Hepatocyte (in vitro differentiated cells): ENCODE measurements at regions not wholly inside any gene's neighbourhood (a gene's known extent, or its start where the extent isn't known, plus 50 kb on each side); places are given as distances from the start of the nearest gene placed in this dataset.
"Not testable (repeated sequence)": the region's sequence is repeated elsewhere in the genome, so short reads cannot be mapped to it uniquely, and the experiment has no call there.

Source experiments
- DNase-seq: peaks from one replicate; pipeline ENCODE4 v3.0.0-alpha.2; 2016; ENCODE audit warnings: low spot score
- H2AFZ ChIP-seq: fragments of 200-600 bp; sonication (generic); 2 replicates; pipeline ENCODE4 v1.6.0; 2016; ENCODE audit warnings: antibody characterized with exemption, mild to moderate bottlenecking
- H3K27ac ChIP-seq: fragments of 200-600 bp; sonication (generic); 2 replicates; pipeline ENCODE4 v1.5.1; 2016; ENCODE audit warnings: mild to moderate bottlenecking
- H3K27me3 ChIP-seq: fragments of 200-600 bp; sonication (generic); 2 replicates; pipeline ENCODE4 v1.6.1; 2016
- H3K36me3 ChIP-seq: fragments of 200-600 bp; sonication (generic); replicated peaks from 2 replicates; pipeline ENCODE4 v1.5.1; 2016; ENCODE audit warnings: low read depth; ENCODE audit not compliant: insufficient read depth
- H3K4me1 ChIP-seq: fragments of 200-600 bp; sonication (generic); 2 replicates; pipeline ENCODE4 v1.5.1; 2016; ENCODE audit warnings: mild to moderate bottlenecking, moderate library complexity; ENCODE audit not compliant: insufficient read depth
- H3K4me2 ChIP-seq: fragments of 200-600 bp; sonication (generic); 2 replicates; pipeline ENCODE4 v1.6.0; 2016
- H3K4me3 ChIP-seq: fragments of 200-600 bp; sonication (generic); 2 replicates; pipeline ENCODE4 v1.5.1; 2016; ENCODE audit warnings: mild to moderate bottlenecking
- H3K79me2 ChIP-seq: fragments of 200-600 bp; sonication (generic); 2 replicates; pipeline ENCODE4 v1.6.0; 2017; ENCODE audit warnings: mild to moderate bottlenecking
- H3K9me2 ChIP-seq: fragments of 200-600 bp; sonication (generic); replicated peaks from 2 replicates; pipeline ENCODE4 v1.6.0; 2017; ENCODE audit warnings: mild to moderate bottlenecking; ENCODE audit not compliant: insufficient read depth
- H3K9me3 ChIP-seq: fragments of 200-600 bp; sonication (generic); 2 replicates; pipeline ENCODE4 v1.5.1; 2016; ENCODE audit warnings: low read depth, mild to moderate bottlenecking
- H4K20me1 ChIP-seq: fragments of 200-600 bp; sonication (generic); 2 replicates; pipeline ENCODE4 v1.6.0; 2016; ENCODE audit warnings: mild to moderate bottlenecking; ENCODE audit not compliant: insufficient read depth, poor library complexity, severe bottlenecking
- EZH2 ChIP-seq: fragments of 200-600 bp; sonication (generic); IDR thresholded peaks from 2 replicates; pipeline ENCODE4 v1.6.1; 2016; ENCODE audit warnings: antibody characterized with exemption, mild to moderate bottlenecking, borderline replicate concordance
- EZH2phosphoT487 ChIP-seq: fragments of 200-600 bp; sonication (generic); IDR thresholded peaks from one replicate; pipeline ENCODE4 v1.6.1; 2018; ENCODE audit warnings: antibody characterized with exemption, mild to moderate bottlenecking, low read depth, moderate library complexity; ENCODE audit not compliant: unreplicated experiment, severe bottlenecking
- WGBS: methylation state at CpG from one replicate; pipeline ENCODE4 v1.1.6; 2016; ENCODE audit warnings: low lambda C conversion rate; ENCODE audit errors: missing lambda C conversion rate; 5-methylcytosine and 5-hydroxymethylcytosine counted together
- TF ChIP-seq, protein P1 (sequence below): fragments of 200-600 bp; sonication (generic); IDR thresholded peaks from 2 replicates; pipeline ENCODE4 v1.5.1; 2016; ENCODE audit warnings: antibody characterized with exemption, mild to moderate bottlenecking; ENCODE audit not compliant: poor library complexity

- Histone ChIP-seq H3K4me2 (no peak overlapping the region), H3K27me3 (no peaks in the 10 kb centered on the region), H3K79me2 (no peaks in the 10 kb centered on the region), H3K4me1 (no peaks in the 10 kb centered on the region), H4K20me1 (no peaks in the 10 kb centered on the region), H3K27ac (no peak overlapping the region), H2AFZ (no peak overlapping the region), H3K36me3 (no peaks in the 10 kb centered on the region), H3K4me3 (no peak overlapping the region), H3K9me2 (no peaks in the 10 kb centered on the region), H3K9me3 (no peaks in the 10 kb centered on the region)
- DNase-seq: no peak
- WGBS: 72% methylated on average over 1 of the region's 1 CpG
- TF ChIP-seq EZH2 (no peak), EZH2phosphoT487 (no peak)
- TF ChIP-seq, protein P1, sequence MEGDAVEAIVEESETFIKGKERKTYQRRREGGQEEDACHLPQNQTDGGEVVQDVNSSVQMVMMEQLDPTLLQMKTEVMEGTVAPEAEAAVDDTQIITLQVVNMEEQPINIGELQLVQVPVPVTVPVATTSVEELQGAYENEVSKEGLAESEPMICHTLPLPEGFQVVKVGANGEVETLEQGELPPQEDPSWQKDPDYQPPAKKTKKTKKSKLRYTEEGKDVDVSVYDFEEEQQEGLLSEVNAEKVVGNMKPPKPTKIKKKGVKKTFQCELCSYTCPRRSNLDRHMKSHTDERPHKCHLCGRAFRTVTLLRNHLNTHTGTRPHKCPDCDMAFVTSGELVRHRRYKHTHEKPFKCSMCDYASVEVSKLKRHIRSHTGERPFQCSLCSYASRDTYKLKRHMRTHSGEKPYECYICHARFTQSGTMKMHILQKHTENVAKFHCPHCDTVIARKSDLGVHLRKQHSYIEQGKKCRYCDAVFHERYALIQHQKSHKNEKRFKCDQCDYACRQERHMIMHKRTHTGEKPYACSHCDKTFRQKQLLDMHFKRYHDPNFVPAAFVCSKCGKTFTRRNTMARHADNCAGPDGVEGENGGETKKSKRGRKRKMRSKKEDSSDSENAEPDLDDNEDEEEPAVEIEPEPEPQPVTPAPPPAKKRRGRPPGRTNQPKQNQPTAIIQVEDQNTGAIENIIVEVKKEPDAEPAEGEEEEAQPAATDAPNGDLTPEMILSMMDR: no peak
Measured at GRCh38 chr2:186425576-186425975, 60.5 kb upstream of the ZC3H15 start.

DNA sequence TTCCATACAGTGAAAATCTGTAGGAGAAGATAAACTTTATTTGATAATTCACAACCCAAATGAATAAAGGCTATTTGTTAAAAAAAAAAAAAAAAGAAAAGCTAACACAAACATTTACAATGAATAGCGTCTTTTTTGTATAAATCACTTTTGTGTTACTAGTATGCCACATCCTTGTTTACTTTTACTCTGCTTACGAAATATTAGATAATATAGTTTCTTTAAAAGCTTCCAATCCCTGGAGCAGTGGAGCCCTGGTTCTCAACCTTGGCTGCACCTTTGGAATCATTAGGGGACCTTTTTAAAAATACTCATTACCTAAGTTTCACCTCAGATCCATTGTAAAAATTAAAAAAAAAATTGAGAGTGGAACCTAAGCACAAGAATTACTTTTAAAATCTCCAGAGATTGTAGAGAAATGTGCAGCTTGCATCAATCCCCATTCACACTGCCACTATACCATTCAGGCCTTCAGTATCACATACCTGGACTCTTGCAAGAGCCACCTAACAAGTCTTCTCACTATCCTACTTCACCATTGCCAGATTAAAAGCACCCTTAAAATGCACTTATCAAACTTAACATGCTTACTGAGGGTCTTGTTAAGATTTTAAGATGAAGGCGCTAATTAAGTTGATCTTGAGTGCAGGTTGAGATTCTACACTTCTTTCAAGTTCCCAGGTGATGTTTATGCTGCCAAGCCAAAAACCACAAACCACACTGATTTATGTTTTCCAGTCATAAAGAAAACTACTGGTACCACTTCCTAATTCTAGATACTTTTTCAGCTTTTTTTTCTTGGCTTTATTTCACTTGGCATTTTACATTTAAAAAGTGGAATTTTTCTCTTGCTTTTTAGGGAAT is 59.7 kb upstream of the ZC3H15 start:
- 69% methylated on average over 3 of the region's 3 CpGs for WGBS
- Histone ChIP-seq H3K4me3 (no peak overlapping the region), H3K79me2 (no peaks in the 10 kb centered on the region)

GRCh38 chr2:186427017-186427350 is 59.1 kb upstream of the ZC3H15 start:
- H3K36me3 ChIP-seq, DNase-seq, H3K27me3 ChIP-seq, H3K4me1 ChIP-seq, H3K9me2 ChIP-seq, H2AFZ ChIP-seq, H4K20me1 ChIP-seq, H3K27ac ChIP-seq, H3K4me3 ChIP-seq, H3K79me2 ChIP-seq, H3K4me2 ChIP-seq, H3K9me3 ChIP-seq: not testable (repeated sequence)
- 88% methylated on average over 3 of the region's 3 CpGs for WGBS

More for the DNA sequence above, 59.7 kb upstream of the ZC3H15 start:
- H3K4me2 ChIP-seq: no peak overlapping the region
- TF ChIP-seq EZH2: no peak
- TF ChIP-seq, protein P1: no peak
- no peak for TF ChIP-seq EZH2phosphoT487
- no peaks in the 10 kb centered on the region for H4K20me1 ChIP-seq
- H3K9me3 ChIP-seq: no peaks in the 10 kb centered on the region
- no peak overlapping the region for H2AFZ ChIP-seq
- no peaks in the 10 kb centered on the region for H3K36me3 ChIP-seq
- no peaks in the 10 kb centered on the region for H3K27me3 ChIP-seq
- no peak overlapping the region for H3K27ac ChIP-seq
- H3K9me2 ChIP-seq: no peaks in the 10 kb centered on the region
- no peaks in the 10 kb centered on the region for H3K4me1 ChIP-seq
- no peak for DNase-seq

DNA sequence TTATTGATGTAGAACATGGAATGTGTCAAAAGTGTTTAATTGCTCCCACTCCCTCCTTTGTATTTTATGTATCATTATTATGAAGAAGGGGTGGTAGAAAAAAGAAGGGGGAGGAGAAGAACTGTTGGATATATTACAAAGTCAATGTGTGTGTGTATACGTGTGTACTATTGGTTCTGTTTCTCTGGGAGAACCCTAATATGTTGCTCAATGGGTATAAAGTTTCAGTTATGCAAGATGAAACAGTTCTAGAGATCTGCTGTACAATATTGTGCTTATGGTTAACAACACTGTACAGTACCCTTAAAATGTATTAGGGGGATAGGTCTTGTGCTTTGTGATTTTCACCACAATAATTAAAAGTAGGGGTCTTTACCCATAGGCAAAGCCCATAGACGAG is 58.1 kb upstream of the ZC3H15 start:
- Histone ChIP-seq H3K79me2 (no peaks in the 10 kb centered on the region), H3K4me3 (no peak overlapping the region), H3K27me3 (no peaks in the 10 kb centered on the region), H2AFZ (no peak overlapping the region), H4K20me1 (no peaks in the 10 kb centered on the region), H3K36me3 (no peaks in the 10 kb centered on the region), H3K4me1 (no peaks in the 10 kb centered on the region), H3K9me2 (no peaks in the 10 kb centered on the region), H3K9me3 (no peaks in the 10 kb centered on the region), H3K4me2 (no peak overlapping the region), H3K27ac (no peak overlapping the region)
- no peak for TF ChIP-seq EZH2phosphoT487
- TF ChIP-seq EZH2: no peak
- TF ChIP-seq, protein P1: no peak
- WGBS: 92% methylated on average over 2 of the region's 2 CpGs
- DNase-seq: no peak
